GM18909 (cell line): ENCODE measurements at regions not wholly inside any gene's neighbourhood (a gene's known extent, or its start where the extent isn't known, plus 50 kb on each side); places are given as distances from the start of the nearest gene placed in this dataset.
"Not testable (repeated sequence)": the region's sequence is repeated elsewhere in the genome, so short reads cannot be mapped to it uniquely, and the experiment has no call there.

Source experiments
- ATAC-seq: cut with Tn5 transposase; IDR thresholded peaks from one replicate; pipeline ENCODE4 v1.9.1; 2021; ENCODE audit warnings: mild to moderate bottlenecking; ENCODE audit not compliant: unreplicated experiment, poor library complexity

DNA sequence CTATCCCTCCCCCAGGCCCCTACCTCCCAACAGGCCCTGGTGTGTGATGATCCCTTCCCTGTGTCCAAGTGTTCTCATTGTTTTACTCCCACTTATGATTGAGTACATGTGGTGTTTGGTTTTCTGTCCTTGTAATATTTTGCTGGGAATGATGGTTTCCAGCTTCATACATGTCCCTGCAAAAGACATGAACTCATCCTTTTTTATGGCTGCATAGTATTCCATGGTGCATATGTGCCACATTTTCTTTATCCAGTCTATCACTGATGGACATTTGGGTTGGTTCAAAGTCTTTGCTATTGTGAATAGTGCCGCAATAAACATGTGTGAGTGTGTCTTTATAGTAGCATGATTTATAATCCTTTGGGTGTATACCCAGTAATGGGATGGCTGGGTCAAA, 151.7 kb downstream of the VSIG4 start:
- not testable (repeated sequence) for ATAC-seq

DNA sequence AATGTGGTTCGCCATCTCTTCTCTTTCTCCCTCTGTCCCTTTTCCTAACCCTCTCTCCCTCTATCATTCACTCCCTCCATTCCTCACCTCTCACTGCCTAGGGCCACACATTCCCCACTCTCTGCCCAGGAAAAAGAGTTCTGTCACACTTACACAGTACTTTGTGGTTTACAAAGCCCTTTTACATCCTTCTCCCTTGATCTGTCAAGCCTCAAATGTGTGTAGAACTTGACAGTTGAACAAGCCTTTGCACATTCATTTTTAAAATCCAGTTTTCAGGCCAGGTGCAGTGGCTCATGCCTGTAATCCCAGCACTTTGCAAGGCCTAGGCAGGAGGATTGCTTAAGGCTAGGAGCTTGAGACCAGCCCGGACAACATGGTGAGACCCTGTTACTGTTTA, 156.3 kb downstream of the VSIG4 start:
- no peak for ATAC-seq

DNA sequence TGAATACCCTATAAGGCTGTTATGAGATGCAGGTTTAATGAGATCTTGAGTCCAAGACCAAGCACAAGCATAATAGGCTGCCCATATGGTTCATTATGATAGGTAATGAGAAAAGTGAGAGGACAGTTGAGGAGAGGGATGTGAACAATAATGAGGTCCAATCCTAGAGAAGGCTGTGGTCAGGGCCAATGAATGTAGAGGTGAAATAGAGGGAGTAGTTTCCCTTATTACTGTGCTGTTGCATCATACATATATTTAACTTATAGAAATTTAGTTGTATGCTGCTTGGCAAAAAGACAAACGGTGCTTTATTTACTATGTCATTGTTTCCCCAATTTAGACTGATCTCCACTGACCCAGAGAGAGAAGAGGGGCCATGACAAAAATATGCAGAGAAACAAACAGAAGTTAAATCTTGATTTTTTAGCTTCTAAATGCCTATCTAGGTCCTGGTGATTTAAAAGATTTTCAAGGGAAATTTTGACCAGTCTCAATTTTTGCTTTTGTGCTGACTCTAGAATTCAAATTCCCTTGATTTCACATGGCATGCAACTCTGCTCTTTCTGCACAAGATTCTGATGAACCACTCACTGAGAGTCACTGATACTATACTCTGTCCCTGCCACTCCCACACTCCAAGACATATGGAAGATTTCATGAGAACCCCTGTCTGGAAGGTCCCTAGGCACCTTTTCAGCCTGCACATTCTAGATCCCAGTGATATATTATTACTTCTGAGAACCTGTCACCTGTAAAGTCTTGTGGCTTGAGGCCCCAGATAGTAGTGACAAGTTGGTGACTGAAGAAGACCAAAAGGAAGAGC, 159.7 kb downstream of the VSIG4 start:
- ATAC-seq = no peak

DNA sequence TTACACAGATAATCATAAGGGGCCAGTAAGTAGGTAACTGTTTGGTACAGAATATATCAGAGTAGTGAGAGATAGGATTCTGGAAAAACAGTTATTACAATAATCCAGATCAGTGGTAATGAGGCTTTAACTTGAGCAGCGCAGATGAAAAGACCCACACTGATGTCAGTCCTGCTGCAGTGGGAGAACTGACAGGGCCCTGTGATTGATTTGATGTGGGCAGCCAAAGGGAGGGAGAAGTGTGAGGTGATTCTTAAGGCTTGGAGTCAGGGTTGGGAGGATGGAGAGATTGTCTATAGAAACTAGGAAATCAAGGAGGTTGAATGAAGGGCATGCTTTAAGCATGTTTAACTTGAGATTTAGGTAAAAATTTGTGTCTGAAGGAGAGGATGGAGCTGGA, 161.4 kb downstream of the VSIG4 start:
- no peak for ATAC-seq

DNA sequence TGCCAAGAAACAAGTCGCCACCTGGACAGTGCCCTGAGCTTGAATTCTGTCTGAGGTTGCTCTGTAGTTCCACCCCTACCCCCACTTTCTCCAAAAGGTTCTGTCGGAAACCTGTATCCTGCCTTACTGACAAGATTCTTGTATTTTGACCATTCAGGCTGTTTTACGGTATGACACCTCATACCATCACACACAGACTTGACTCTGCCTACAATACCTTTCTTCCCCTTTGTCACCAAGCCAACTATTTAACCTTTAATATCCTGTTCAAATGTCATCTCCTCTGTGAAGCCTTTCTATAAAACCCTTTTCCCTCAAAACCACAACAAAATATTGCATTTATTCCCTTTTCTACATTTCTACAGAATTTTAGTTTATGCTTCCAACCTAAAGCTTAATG, 161.9 kb downstream of the VSIG4 start:
- no peak for ATAC-seq

DNA sequence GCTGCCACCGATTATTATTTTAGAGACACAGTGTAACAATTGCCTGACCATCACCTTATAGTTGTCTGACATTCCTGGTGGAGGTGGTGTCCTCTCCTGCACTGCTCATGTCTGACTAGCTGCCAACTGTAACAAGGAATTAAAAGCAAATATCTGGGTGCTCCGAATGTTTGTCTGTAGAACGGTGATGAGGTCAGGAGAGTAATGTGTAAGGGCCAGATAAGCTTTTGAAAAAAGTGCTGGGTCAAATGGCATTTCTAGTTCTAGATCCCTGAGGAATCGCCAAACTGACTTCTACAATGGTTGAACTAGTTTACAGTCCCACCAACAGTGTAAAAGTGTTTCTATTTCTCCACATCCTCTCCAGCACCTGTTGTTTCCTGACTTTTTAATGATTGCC, 164.3 kb downstream of the VSIG4 start:
- ATAC-seq = not testable (repeated sequence)

DNA sequence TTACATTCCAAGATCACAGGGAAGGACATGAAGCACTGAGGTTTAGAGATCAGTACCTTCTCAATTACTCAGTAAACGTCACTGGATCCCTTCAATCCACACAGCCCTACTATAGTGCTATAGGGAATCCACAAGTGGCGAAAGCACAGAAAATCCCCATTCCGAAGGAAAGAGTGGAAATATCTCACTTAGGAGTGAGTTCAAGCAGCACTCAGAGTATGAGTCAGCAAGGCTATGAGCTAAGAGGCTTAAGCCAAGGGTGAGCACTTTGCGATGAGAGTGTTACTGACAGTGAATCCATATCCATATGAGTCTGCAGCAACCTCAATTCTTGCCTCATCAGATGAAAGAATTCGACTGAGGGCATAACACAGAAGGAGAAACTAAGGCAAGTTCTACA, 165.1 kb downstream of the VSIG4 start:
- no peak for ATAC-seq

DNA sequence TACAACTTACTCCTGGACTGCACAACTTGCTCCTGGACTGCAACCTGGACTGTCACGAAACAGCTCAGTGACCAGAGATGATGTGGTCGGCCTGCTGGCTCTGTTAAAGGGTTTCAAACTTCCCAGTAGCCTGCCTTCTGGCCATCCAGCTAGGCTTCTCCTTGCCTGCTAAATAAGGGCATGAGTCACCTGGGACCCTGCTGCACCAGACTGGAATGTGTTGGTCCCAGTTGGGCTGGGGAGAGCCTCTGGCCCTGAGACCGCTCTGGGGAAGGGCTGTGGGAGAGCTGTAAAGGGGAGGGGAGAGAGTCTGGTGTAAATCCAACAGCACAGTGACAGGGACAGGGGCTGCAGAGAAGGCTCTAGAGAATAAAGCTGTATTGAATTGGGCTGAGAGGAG, 165.8 kb downstream of the VSIG4 start:
- ATAC-seq = no peak

DNA sequence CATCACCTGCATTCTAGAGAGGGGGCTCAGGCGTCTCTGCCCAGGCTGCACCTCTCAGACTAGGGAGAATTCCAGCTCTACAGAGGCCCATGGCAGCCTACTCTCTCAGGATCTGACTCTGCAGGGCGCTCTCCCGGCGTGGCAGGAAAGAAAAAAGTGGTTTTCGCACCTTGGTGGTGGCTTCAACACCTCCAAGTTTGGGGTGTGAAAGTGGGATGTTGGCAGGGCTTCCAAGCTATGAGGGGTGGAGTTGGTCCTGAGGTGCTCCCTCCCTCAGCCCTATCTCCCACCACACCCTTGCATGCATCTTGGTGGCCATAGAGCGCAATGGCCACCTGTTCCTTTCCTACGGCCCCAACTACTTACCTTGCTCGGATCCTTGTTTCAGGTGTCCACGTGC, 166.5 kb downstream of the VSIG4 start:
- no peak for ATAC-seq

DNA sequence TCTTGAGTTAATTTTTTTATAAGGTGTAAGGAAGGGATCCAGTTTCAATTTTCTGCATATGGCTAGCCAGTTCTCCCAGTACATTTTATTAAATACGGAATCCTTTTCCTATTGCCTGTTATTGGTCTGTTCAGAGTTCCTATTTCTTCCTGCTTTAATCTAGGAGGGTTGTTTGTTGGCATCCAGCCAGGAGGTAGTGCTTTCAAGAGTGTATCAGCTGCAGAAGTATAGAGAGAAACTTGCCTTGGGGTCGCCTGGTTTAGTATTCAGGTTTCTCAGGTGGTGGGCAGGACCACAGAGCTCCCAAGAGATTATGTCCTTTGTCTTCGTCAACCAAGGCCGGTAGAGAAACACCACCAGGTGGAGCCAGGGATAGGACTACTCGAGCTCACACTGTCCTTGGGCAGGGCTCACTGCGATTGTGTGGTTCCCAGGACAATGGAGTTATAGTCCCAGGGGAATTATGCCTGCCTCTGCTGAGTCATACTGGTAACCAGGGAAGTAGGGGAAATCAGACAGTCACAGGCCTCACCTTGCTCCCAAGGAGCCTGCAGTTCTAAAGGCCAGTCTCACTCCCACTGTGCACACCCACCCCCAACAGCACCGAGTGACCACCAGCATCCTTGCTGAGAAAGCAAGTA, 168.1 kb downstream of the VSIG4 start:
- peak; percentile 86 for ATAC-seq

DNA sequence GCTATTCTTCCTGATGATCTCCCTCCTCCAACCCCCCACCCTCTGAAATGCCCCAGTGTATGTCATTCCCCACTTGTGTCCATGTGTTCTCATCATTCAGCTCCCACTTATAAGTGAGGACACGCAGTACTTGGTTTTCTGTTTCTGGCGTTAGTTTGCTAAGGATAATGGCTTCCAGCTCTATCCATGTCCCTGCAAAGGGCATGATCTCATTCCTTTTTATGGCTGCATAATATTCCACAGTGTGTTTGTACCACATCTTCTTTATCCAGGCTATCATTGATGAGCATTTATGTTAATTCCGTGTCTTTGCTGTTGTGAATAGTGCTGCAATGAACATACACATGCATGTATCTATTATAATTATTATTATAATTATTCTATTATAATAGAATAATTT, 169.3 kb downstream of the VSIG4 start:
- ATAC-seq = not testable (repeated sequence)

DNA sequence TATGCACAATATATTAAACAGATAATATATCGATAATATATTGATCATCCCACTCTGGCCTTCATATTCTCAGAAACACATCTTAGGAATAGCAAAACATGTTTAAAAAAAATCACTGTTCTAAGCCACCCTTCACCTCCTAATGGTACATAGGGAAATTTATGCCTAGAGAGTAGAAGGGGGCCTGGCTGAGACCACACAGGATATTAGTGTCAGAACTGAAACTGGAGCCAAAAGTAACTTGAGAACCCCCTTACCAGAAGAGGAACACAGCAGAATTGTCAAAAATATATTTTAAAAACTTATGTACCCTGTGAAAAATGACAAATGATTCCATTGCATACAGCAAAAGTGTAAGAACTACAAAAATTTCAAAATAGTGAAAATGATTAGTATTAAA, 173.1 kb downstream of the VSIG4 start:
- peak; percentile 46 for ATAC-seq

DNA sequence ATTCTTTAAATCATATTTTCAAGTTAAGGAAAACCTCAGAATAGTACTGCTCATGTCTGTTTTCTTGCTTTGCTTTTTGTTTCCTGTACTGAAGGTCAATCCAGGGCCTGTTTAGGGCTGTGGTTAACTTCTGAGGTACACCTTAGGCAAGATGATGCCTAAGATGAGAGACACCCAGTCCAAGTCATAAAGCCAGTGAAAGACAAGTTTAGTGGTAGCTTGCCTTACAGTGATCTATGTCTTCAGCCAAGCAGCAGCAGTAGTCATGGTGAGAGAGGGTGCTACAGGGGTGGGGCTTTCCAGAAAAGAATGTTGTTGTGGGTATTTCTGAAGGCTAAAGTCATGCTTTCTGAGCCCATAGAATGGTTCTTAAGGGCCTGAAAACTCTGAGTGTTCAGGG, 173.7 kb downstream of the VSIG4 start:
- ATAC-seq = peak; percentile 74

DNA sequence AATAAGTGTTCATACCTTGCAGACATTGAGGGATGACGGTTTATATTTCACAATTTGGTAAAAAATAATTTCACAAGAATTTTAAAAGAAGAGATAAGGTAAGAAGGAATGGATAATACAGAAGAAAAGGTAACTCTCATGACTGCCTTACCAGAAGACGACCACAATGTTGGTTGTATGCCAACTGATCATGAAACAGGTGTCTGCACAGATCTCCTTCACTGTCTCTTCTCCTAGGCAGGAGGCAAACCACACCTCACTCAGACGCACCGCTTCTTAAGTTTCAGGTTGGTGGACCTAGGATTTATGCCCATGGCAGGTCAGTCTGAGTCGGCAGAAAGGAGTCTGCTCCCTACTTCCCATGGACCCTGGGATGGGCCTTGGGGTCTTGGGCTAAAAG, 177.2 kb downstream of the VSIG4 start:
- no peak for ATAC-seq

DNA sequence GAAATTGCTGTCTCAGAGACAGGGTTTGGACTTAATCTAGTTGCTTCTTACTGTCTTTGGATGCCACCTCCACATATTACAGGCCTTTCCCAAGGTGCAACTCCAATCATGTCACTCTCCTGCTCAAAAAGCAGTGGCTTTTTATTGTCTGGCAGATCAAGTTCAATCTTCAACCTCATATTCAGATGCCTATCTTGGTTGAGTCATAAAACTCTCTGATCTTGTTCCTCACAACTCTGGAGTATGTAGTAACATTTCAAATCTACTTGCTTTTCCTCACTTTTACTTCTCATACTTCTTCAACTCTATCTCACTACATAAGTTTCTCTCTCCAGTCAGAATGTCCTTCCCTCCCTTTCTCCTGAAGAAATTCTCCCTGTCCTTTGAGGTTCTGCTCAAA, 180.6 kb downstream of the VSIG4 start:
- ATAC-seq = no peak

DNA sequence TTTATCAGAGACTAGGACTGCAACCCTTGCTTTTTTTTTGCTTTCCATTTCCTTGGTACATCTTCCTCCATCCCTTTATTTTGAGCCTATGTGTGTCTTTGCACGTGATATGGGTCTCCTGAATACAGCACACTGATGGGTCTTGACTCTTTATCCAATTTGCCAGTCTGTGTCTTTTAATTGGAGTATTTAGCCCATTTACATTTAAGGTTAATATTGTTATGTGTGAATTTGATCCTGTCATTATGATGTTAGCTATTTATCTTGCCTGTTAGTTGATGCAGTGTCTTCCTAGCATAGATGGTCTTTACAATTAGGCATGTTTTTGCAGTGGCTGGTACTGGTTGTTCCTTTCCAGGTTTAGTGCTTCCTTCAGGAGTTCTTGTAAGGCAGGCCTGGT, 185.4 kb downstream of the VSIG4 start:
- not testable (repeated sequence) for ATAC-seq

DNA sequence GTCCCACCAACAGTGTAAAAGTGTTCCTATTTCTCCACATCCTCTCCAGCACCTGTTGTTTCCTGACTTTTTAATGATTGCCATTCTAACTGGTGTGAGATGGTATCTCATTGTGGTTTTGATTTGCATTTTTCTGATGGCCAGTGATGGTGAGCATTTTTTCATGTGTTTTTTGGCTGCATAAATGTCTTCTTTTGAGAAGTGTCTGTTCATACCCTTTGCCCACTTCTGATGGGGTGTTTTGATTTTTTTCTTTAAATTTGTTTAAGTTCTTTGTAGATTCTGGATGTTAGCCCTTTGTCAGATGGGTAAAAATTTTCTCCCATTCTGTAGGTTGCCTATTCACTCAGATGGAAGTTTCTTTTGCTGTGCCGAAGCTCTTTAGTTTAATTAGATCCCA, 183.9 kb downstream of the MSN start:
- not testable (repeated sequence) for ATAC-seq

DNA sequence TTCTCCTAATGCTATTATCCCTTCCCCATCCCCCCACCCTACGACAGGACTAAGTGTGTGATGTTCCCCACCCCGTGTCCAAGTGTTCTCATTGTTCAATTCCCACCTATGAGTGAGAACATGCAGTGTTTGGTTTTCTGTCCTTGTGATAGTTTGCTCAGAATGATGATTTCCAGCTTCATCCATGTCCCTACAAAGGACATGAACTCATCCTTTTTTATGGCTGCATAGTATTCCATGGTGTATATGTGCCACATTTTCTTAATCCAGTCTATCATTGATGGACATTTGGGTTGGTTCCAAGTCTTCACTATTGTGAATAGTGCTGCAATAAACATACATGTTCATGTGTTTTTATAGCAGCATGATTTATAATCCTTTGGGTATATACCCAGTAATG, 183.4 kb downstream of the MSN start:
- not testable (repeated sequence) for ATAC-seq

DNA sequence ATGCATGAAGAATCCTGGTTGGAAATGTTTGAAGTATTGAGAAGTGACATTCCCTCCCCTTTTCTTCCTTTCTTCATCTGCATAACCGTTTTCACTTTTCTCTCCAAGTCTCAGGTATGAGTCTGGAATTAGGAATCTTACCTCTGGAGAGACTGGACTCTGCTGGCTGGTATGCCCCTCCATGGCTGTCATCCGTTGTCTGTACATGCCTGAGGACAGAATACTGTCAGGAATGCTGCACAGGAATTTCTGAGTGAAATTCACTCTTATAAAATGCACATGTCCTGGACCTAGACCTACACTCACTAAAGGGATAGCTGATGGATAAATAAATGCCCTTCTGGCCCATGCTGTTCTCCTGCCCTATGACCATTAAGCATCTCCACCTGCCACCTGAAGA, 179.5 kb downstream of the MSN start:
- ATAC-seq = no peak

DNA sequence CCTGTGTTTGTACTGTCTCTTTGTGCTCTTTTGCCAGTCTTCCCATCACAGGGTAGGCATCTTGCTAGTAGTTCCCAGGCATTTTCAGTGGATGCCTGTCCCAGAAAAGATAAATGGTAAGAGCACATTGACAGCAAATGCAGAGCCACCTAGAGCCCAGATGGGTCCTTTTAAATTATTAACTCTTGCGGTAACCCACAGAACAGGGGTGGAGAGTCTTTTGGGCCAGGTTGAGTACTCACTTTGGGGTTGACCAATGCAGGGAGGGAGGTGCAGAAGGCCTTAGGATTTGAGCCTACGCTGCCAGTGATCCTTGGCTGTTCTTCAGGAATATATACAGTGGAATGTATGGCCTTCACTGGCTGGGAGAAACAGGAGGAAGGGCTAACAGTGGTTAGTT, 173.8 kb downstream of the MSN start:
- peak; percentile 75 for ATAC-seq

DNA sequence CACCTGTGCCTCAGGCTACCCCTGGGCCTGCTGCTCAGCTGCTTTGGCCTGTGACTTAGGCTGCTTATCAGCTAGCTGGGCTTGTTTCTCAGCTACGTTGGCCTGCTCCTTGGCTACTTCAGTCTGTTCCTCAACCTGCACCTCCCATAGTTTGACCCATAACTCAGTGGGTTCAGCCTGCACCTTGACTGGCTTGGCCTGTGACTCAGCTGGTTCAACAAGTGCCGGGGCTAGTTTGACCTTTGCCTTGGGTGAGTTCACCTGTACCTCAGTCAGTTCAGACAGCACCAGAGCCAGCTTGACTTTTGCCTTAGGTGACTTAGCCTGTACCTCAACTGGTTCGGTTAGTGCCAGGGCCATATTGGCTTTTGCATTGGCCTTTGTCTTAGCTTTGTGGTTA, 171.2 kb downstream of the MSN start:
- ATAC-seq = no peak
